AG20443 (cell line): ENCODE measurements at regions not wholly inside any gene's neighbourhood (a gene's known extent, or its start where the extent isn't known, plus 50 kb on each side); places are given as distances from the start of the nearest gene placed in this dataset.
"Not testable (repeated sequence)": the region's sequence is repeated elsewhere in the genome, so short reads cannot be mapped to it uniquely, and the experiment has no call there.

Experiments
- DNase-seq: peaks from one replicate; pipeline ENCODE4 v3.0.0; 2012; ENCODE audit warnings: low spot score, mixed read lengths

GRCh38 chr9:110123341-110124095 lies 84.4 kb downstream of the C9orf152 start:
- DNase-seq: peak; percentile 44

- no peak for DNase-seq
Observed at GRCh38 chr9:110124439-110124838, 83.5 kb downstream of the C9orf152 start.

- peak; percentile 18 for DNase-seq
Observed at GRCh38 chr9:110125207-110125751, 82.7 kb downstream of the C9orf152 start.

DNA sequence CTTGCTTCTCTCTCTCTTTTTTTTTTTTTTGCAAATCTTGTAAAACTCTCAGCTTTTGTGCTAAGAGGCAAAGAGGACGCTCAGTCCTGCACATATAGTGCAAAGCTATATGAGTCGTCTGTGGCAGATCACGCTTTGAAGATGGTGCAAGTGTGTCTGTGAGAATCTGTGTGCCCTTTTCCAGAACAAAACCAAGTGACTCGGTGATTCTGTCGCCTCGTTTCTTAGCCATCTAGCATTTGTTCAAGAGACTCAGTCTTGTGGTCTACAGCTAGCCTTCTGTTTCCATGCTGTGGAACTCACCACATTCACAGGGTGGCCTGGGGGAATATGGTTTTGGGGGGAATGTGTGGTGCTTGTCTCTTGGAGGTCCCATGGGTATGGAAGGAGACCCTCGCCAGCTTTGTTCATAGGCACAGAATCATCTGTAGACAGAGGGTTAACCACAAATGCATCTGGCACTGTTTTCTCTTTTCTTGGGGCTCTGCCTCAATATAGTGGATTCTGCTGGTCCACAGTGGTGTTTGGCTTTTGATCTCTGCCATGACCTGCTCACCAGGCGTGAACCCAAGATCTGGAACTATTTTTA lies 82.1 kb downstream of the C9orf152 start:
- no peak for DNase-seq

DNA sequence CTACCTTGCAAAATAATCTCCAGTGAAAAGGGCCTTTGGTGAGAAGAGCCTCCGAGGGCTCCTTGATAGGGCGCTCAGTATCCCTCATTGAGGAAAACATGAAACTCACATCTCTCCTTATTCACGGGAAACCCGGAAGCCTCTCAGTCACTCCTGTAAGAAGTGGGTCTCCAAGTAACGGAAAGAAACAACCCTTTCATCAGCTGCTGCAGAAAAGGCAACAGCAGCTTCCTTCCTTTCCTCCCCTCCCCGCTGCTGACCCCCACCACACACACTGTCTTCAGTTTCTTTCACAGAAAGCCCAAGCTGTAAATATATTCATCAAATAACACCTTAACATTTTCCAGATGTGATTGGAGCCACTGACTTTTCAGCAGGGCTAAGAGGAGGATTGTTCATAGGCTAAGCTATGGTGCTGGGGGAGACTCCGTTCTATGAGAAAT lies 81.4 kb downstream of the C9orf152 start:
- no peak for DNase-seq

GRCh38 chr9:110126986-110127864 lies 80.7 kb downstream of the C9orf152 start:
- DNase-seq: no peak

DNA sequence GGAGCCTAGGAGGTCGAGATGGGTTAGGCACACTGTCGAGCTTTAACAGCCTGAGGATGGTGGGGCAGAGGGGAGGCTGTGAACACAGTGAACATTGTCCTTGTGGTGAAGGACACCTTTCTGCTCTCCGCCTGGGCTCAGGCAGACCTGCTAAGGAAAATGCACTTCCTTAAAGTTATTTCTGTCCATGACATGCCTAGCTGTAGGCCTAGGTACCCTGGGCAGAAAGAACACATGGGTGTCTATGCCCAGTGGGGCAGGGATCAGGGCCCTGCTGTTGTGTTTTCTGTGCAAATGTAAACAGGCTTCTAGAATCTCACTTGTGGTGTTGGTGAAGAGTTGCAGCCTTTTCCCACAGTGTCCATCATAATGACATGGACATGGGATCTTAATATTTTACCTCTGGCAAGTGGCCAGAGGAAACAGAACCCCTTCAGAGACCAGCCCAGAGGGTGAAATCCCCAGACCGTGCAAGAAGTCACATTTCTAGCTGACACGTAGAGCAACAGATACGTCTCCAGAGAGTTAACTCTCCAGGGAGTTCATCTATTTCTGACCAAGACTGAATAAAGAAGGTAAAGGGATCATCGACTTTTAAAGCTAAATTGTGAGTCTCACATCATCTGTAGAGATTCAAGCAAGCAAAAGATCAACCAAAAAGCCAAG lies 79.2 kb downstream of the C9orf152 start:
- DNase-seq: no peak

- no peak for DNase-seq
Observed at GRCh38 chr9:110129425-110129824, 78.5 kb downstream of the C9orf152 start.

DNA sequence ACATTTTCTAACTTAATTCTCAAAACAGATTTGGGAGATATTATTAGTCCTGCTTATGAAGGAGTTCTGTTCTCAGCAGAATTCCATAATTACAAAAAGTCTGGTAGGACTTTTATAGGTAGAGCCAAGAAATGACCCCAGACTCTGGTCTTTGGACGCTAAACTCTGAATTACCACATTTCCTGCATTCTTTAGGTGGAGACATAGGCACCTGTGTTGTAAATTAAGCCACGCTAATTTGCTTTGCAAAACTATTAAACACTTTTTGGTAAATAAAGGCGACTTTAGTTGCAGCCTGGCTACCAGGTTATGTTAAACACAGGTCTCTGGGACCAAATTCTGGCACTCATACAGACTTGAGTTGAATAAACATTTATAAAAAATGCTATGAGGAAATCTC lies 77.7 kb downstream of the C9orf152 start:
- DNase-seq: no peak

DNA sequence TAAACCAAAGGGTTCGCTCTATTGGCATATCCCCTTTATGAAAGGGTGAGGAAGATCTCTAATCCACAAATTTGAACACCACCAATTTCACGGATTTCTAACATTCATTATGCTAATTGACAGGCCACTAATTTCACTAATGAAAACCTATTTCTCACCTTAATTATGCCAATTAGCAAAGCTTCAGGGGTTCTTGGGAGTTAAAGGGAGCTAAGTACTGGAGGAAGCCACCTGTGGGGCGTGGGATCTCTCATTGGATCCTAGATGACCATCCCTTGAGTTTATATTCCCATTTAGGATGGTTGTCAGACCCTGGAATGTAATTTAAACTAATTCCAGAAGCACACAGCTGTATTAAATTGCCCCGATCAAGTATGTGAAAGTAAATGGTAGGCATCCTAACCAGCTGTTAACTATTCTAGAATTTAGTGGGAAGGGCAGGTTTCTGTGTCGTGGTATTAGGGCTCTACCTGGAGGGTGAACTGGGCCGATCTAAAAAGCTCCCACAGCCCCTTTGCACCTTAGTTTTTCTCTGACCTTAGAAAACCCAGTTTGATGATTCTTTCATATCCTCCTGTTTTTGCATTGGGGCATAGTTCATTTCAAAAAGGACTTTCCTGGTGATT lies 77.1 kb downstream of the C9orf152 start:
- DNase-seq: no peak

DNA sequence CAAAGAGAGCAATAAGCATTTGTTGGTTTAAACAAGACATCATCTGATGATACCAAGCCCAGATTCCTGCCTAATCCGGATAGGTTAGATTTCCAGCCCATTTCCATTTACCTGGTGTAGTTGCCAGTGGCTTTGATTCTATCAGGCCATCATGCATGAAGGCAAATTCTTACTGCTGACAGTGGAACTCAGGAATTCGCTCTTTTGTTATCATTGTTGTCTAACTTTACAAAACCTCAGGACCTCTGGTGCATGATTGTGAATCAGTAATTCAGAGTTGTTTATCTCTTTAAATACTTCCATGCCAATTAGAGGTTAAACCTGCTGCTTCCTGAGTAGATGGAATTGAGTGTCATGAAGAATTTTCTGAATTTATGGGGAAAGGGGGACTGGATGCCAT lies 76.5 kb downstream of the C9orf152 start:
- no peak for DNase-seq

DNA sequence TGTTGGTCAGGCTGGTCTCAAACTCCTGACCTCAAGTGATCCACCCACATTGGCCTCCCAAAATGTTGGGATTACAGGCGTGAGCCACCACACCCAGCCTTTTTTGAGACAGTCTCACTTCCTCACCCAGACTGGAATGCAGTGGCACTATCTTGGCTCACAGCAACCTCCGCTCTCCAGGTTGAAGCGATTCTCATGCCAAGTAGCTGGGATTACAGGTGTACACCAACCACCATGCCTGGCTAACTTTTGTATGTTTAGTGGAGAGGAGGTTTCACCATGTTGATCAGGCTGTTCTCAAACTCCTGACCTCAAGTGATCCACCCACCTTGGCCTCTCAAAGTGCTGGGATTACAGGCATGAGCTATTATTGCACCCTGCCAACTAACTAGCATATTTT lies 75.4 kb downstream of the C9orf152 start:
- not testable (repeated sequence) for DNase-seq

DNA sequence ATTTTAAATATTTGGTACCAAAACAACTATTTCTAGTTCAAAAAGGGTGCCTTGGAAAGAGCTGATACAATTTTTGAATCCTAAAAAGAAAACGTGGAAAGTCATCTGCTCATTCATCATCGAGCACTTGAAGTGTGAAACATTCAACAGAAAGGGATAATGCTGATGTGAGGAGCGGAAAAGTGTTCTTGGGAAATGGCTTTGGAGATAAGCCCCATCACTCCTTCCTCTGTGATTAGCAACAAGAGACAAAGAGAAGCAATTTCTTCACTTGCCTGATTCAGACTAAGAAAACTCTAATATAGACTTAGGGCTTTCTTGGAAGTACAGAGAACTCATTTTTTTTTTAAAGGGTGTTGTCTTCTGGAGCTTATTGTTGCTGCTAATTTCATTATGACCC lies 74.9 kb downstream of the C9orf152 start:
- DNase-seq: no peak

DNA sequence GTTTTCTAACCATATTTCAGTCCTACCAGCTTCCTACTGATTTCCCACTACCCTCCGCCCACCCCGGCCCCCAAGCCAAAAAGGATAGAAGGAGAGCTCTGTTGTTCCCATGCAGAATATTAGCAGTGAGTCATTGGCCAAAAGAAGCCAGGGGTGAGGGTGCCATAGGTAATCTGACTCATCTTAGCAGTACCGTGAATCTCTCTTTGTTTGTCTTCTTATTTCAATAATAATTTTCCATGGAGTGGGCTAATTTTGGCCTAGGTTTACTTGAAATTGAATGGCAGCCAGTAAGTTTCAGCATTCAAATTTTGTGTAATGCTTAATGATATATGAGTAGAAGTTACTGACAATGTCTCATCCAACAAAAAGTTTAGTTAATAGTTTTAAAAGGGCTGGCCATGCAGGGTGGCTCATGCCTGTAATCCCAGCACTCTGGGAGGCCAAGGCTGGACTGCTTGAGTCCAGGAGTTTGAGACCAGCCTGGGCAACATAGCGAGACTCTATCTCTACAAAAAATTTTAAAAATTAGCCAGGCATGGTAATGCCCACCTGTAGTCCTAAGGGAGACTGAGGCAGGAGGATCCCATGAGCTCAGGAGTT lies 74.2 kb downstream of the C9orf152 start:
- DNase-seq: no peak

GRCh38 chr9:110135846-110136245 lies 72.1 kb downstream of the C9orf152 start:
- no peak for DNase-seq

DNA sequence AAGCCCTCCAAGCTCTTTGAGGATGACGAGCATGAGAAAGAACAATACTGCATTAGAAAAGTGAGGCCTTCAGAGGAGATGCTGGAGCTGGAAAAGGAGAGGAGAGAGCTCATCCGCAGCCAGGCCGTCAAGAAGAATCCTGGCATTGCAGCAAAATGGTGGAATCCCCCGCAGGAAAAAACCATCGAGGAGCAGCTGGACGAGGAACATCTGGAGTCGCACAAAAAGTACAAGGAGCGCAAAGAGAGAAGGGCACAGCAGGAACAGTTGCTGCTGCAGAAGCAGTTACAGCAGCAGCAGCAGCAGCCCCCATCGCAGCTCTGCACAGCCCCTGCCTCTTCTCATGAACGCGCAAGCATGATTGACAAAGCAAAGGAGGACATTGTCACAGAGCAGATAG lies 71.2 kb downstream of the C9orf152 start:
- no peak for DNase-seq

GRCh38 chr9:110140276-110140675 lies 67.7 kb downstream of the C9orf152 start:
- DNase-seq: no peak

DNA sequence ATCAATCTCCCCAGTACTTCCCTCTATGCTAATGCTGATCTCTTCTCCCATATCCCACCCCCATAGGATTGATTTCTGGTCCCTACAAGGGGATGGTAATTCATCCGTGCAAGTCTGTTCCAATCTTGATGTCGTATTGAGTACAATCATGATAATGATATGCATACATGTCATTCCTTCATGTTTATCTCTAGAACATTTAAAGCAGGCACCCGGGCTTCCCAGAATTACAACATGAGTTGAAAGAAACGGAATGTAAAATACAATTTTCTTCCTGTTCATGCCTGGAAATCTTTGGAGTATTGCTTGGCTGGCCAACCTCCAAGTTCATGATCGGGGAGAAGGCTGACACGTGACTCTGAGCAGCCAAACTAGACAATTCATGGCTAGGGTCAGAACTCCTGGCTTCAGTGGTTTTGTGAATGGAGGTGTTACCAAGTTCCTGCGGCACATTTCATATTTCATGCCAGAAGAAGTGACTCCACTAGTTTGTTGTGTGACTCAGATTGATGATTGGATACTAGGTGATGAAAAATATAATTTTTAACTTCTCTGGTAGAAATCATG lies 66.6 kb downstream of the C9orf152 start:
- peak; percentile 93 for DNase-seq

DNA sequence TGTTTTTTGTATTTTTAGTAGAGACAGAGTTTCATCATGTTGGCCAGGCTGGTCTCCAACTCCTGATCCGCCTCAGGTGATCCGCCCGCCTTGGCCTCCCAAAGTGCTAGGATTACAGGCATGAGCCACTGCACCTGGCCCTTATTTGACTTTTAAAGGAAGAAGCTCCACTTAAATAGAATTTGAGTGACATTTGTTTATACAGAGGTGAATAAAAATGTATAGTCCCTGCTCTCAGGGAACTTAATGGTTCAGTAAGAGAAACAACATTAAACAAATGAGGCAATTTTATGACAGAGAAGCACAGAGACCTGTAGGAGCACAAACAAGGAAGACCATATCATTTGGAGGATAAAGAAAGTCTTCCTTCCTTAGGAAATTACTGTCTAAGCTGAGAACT lies 65.7 kb downstream of the C9orf152 start:
- DNase-seq: no peak

GRCh38 chr9:110142868-110143481 lies 65.0 kb downstream of the C9orf152 start:
- DNase-seq: no peak
